Lung (tissue), 11 donors: ENCODE measurements at regions not wholly inside any gene's neighbourhood (a gene's known extent, or its start where the extent isn't known, plus 50 kb on each side); places are given as distances from the start of the nearest gene placed in this dataset.

ENCODE experiments used
- ATAC-seq: fragments of 200-7000 bp; cut with Tn5 transposase; one replicate; pipeline ENCODE4 v1.9.1; 2020; ENCODE audit warnings: moderate number of reproducible peaks; ENCODE audit not compliant: insufficient read depth, low FRiP score
- DNase-seq, 3 donors: peaks; one replicate each; pipeline ENCODE4 v3.0.0-alpha.2; 2013 to 2017
- H3K27ac ChIP-seq, 2 donors: one replicate each; pipeline ENCODE4 v1.5.1; 2013; ENCODE audit warnings: mild to moderate bottlenecking in 2 of 2, moderate library complexity in 2 of 2, control low read depth in 1 of 2, inconsistent platforms in 1 of 2, low read depth in 1 of 2, low read length in 1 of 2
- H3K27me3 ChIP-seq, 3 donors: one replicate each; pipeline ENCODE4 v1.5.1; 2013; ENCODE audit warnings: low read length in 2 of 3; ENCODE audit not compliant: control insufficient read depth in 3 of 3, insufficient read depth in 3 of 3
- H3K36me3 ChIP-seq, 4 donors: one replicate each; pipeline ENCODE4 v1.5.1; 2013; ENCODE audit warnings: low read length in 4 of 4, mild to moderate bottlenecking in 1 of 4, moderate library complexity in 1 of 4; ENCODE audit not compliant: control insufficient read depth in 4 of 4, insufficient read depth in 4 of 4
- H3K4me1 ChIP-seq, 5 donors: one replicate each; pipeline ENCODE4 v1.5.1; 2013; ENCODE audit warnings: low read length in 5 of 5, mild to moderate bottlenecking in 2 of 5, moderate library complexity in 1 of 5; ENCODE audit not compliant: control insufficient read depth in 5 of 5, insufficient read depth in 5 of 5
- H3K4me3 ChIP-seq: one replicate; pipeline ENCODE4 v1.5.1; 2013; ENCODE audit warnings: mild to moderate bottlenecking, control low read depth, moderate library complexity
- H3K9ac ChIP-seq, 2 donors: one replicate each; pipeline ENCODE4 v1.5.1; 2013; ENCODE audit warnings: low read length in 2 of 2, control low read depth in 1 of 2; ENCODE audit not compliant: insufficient read depth in 1 of 2
- H3K9me3 ChIP-seq, 4 donors: one replicate each; pipeline ENCODE4 v1.5.1; 2013; ENCODE audit warnings: low read length in 3 of 4, mild to moderate bottlenecking in 1 of 4, moderate library complexity in 1 of 4; ENCODE audit not compliant: control insufficient read depth in 4 of 4, insufficient read depth in 3 of 4
- CTCF ChIP-seq: IDR thresholded peaks from 2 replicates; pipeline ENCODE4 v1.5.1; 2012; ENCODE audit warnings: mild to moderate bottlenecking; ENCODE audit errors: control extremely low read depth, extremely low read depth
- WGBS, 2 donors: extraction: QIAGEN DNeasy Blood & Tissue Kit; methylation state at CpG; one replicate each; pipeline ENCODE4 v1.1.7; 2013; 5-methylcytosine and 5-hydroxymethylcytosine counted together
- donor health status: control.
- donor health status: control.
- donor health status: Bipolar disorder and iron deficiency.
- donor health status: healthy.
- donor health status: DM: yes; HTN: yes; CAD: no.

- Histone ChIP-seq H3K4me1 (no peaks in the 10 kb centered on the region), H3K4me3 (no peak overlapping the region), H3K27ac (no peak overlapping the region), H3K27me3 (no peaks in the 10 kb centered on the region), H3K9ac (no peak overlapping the region), H3K36me3 (no peaks in the 10 kb centered on the region), H3K9me3 (peaks cover 0 to 2% (median 0%) of the 10 kb centered on the region in 4 donors)
- ATAC-seq (no peak), DNase-seq (no peak)
- 61 to 67% methylated on average over 4 of the region's 4 CpGs for WGBS, 2 donors
- TF ChIP-seq CTCF = no peak
These were observed 787.9 kb upstream of the RAB6C start for GRCh38 chr2:129191530-129191929.

GRCh38 chr2:129192117-129192516, 787.3 kb upstream of the RAB6C start:
- no peaks in the 10 kb centered on the region for H3K4me1 ChIP-seq
- no peak for ATAC-seq
- peaks cover 0 to 2% (median 0%) of the 10 kb centered on the region in 4 donors for H3K9me3 ChIP-seq
- H3K27me3 ChIP-seq = no peaks in the 10 kb centered on the region
- no peak overlapping the region for H3K27ac ChIP-seq
- no peak for DNase-seq
- no peak overlapping the region for H3K4me3 ChIP-seq
- no peak overlapping the region for H3K9ac ChIP-seq
- WGBS, 2 donors = 93 to 95% methylated on average over 5 of the region's 5 CpGs
- TF ChIP-seq CTCF = no peak
- H3K36me3 ChIP-seq = no peaks in the 10 kb centered on the region

GRCh38 chr2:129192841-129193253, 786.6 kb upstream of the RAB6C start:
- ATAC-seq = no peak
- H3K9ac ChIP-seq = no peak overlapping the region
- H3K27ac ChIP-seq = no peak overlapping the region
- H3K4me3 ChIP-seq = no peak overlapping the region
- H3K36me3 ChIP-seq = no peaks in the 10 kb centered on the region
- H3K9me3 ChIP-seq = peaks cover 0 to 2% (median 0%) of the 10 kb centered on the region in 4 donors
- WGBS, 2 donors = 73 to 82% methylated on average over 8 of the region's 8 CpGs
- H3K27me3 ChIP-seq = no peaks in the 10 kb centered on the region
- no peaks in the 10 kb centered on the region for H3K4me1 ChIP-seq
- no peak for TF ChIP-seq CTCF
- no peak for DNase-seq

GRCh38 chr2:129193961-129194360, 785.5 kb upstream of the RAB6C start:
- no peak overlapping the region for H3K9ac ChIP-seq
- TF ChIP-seq CTCF = no peak
- no peak overlapping the region for H3K4me3 ChIP-seq
- WGBS, 2 donors = 62 to 66% methylated on average over 4 of the region's 4 CpGs
- no peaks in the 10 kb centered on the region for H3K27me3 ChIP-seq
- DNase-seq (no peak), ATAC-seq (no peak)
- H3K9me3 ChIP-seq = peaks cover 0 to 2% (median 0%) of the 10 kb centered on the region in 4 donors
- no peak overlapping the region for H3K27ac ChIP-seq
- H3K36me3 ChIP-seq = no peaks in the 10 kb centered on the region
- H3K4me1 ChIP-seq = no peaks in the 10 kb centered on the region
